ENCODE measurements at regions not wholly inside any gene's neighbourhood (a gene's known extent, or its start where the extent isn't known, plus 50 kb on each side); places are given as distances from the start of the nearest gene placed in this dataset.

DNA sequence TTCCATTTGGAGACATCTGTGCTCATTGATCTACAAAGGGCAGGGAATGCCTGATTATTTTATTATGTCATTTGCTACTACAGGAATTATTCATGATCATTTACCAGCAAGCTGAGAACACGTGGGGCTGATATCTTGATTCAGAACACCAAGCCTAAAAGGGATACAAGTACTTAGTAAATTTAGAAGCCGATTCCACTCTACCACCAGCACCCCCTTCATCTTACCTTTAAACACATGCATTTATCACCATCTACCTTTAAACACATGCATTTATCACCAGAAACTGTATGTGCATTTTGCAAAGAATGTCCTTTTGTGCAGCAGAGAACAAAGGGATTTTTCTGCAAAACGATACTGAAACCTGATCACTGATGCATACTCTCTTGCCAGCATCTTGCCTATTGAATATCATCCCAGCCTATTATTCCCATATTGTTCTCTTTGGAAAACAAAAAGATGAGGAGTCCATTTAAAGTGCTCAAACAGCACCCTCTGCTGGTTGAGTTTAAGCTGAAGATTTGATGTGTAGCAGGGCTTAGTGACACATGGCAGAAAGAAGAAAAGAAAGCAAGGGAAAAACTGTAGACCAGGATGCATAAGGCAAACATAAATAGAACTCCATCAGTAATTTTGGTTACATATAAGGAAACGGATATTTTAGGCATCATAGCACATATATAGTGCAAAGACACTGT is 132.6 kb upstream of the PLEKHG7 start:
- Histone ChIP-seq H3K27me3 (replicated peaks; ENCODE audit: control insufficient read depth, insufficient read depth, low read length, poor library complexity, severe bottlenecking) (no peaks in the 10 kb centered on the region), H3K4me3 (ENCODE audit: insufficient read depth, low read depth, low read length, poor library complexity, severe bottlenecking) (peak overlapping the region; percentile 21), H3K4me1 (ENCODE audit: control insufficient read depth, insufficient read depth, low read length, poor library complexity, severe bottlenecking) (no peaks in the 10 kb centered on the region), H3K9me3 (ENCODE audit: control insufficient read depth, low read length) (no peaks in the 10 kb centered on the region), H3K27ac (ENCODE audit: insufficient read depth, low read length, poor library complexity, severe bottlenecking) (peak overlapping the region; percentile 10), H3K36me3 (ENCODE audit: control insufficient read depth, insufficient read depth, low read length) (no peaks in the 10 kb centered on the region)
- DNase-seq: peak in 1 of 3 donors; percentile 30

DNA sequence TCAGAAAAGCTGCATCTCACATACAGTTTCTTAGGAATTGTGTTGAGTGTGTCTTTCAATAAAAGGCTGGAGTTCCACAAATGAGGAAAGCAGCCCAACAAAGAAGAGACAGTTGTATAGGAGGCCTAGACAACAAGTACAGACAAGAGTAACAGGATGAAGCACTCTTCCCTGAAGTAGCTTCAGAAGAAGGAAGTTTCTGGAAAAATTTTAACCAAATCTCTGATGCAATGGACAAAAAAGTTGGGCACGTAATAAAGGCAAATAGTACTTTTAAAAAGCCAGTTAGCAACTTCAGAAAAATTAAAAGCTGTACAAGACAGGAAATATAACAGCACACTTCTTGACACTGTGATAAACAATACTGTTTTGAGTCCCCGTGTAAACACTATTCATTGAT is 134.1 kb upstream of the PLEKHG7 start:
- H3K36me3 ChIP-seq (ENCODE audit: control insufficient read depth, insufficient read depth, low read length): no peaks in the 10 kb centered on the region
- no peaks in the 10 kb centered on the region for H3K9me3 ChIP-seq (ENCODE audit: control insufficient read depth, low read length)
- no peaks in the 10 kb centered on the region for H3K4me1 ChIP-seq (ENCODE audit: control insufficient read depth, insufficient read depth, low read length, poor library complexity, severe bottlenecking)
- no peaks in the 10 kb centered on the region for H3K27me3 ChIP-seq (replicated peaks; ENCODE audit: control insufficient read depth, insufficient read depth, low read length, poor library complexity, severe bottlenecking)
- no peak overlapping the region for H3K4me3 ChIP-seq (ENCODE audit: insufficient read depth, low read depth, low read length, poor library complexity, severe bottlenecking)
- DNase-seq: no peak
- no peak overlapping the region for H3K27ac ChIP-seq (ENCODE audit: insufficient read depth, low read length, poor library complexity, severe bottlenecking)

DNA sequence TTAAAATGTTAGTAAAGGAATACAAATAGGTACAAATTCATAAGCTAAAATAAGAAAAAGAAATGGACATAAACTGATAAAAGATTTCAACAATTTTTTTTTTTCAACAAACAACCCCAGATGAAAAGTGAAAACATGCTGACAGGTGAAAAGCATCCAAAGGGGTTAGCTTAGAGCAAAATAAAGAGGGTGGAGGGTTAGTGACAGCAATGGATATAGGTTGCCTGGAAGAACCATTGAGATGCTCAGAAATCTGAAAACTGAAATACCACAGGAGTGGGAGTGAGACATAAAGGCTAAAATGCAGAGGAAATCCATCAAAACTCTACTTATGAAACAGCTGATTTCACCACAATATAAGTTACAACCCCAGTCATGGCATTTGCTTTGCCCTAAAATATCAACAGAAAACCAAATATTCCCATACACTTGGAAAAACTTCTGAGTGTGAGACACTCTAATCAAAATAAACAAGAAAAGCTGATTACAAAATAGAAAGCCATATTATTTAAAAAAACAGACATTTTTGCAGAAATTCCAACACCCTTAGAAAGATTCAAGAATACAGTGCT is 136.3 kb upstream of the PLEKHG7 start:
- no peaks in the 10 kb centered on the region for H3K9me3 ChIP-seq (ENCODE audit: control insufficient read depth, low read length)
- DNase-seq: no peak
- no peaks in the 10 kb centered on the region for H3K4me1 ChIP-seq (ENCODE audit: control insufficient read depth, insufficient read depth, low read length, poor library complexity, severe bottlenecking)
- H3K4me3 ChIP-seq (ENCODE audit: insufficient read depth, low read depth, low read length, poor library complexity, severe bottlenecking): no peak overlapping the region
- H3K27me3 ChIP-seq (replicated peaks; ENCODE audit: control insufficient read depth, insufficient read depth, low read length, poor library complexity, severe bottlenecking): no peaks in the 10 kb centered on the region
- H3K27ac ChIP-seq (ENCODE audit: insufficient read depth, low read length, poor library complexity, severe bottlenecking): no peak overlapping the region
- no peaks in the 10 kb centered on the region for H3K36me3 ChIP-seq (ENCODE audit: control insufficient read depth, insufficient read depth, low read length)

DNA sequence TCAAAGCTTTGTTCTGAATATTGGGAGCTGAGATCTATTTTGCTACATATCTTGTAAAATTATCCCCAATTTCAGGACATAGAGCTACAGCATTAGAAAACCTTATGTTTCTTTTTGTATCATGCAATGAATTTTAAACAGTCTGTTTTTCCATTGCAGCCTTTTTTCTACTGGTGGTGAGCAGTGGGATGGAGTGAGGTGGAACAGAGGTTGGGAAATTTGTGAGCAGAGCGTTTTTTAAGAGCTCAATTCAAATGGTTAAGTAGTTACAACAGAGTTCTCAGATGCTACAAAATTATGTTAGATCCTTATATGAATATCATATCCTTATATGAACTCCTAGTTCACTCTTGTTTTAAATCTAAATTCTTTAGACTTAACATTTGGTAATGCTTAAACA is 139.0 kb upstream of the PLEKHG7 start:
- Histone ChIP-seq H3K36me3 (ENCODE audit: control insufficient read depth, insufficient read depth, low read length) (no peaks in the 10 kb centered on the region), H3K9me3 (ENCODE audit: control insufficient read depth, low read length) (no peaks in the 10 kb centered on the region), H3K27me3 (replicated peaks; ENCODE audit: control insufficient read depth, insufficient read depth, low read length, poor library complexity, severe bottlenecking) (no peaks in the 10 kb centered on the region), H3K4me3 (ENCODE audit: insufficient read depth, low read depth, low read length, poor library complexity, severe bottlenecking) (no peak overlapping the region), H3K4me1 (ENCODE audit: control insufficient read depth, insufficient read depth, low read length, poor library complexity, severe bottlenecking) (no peaks in the 10 kb centered on the region), H3K27ac (ENCODE audit: insufficient read depth, low read length, poor library complexity, severe bottlenecking) (no peak overlapping the region)
- no peak for DNase-seq

DNA sequence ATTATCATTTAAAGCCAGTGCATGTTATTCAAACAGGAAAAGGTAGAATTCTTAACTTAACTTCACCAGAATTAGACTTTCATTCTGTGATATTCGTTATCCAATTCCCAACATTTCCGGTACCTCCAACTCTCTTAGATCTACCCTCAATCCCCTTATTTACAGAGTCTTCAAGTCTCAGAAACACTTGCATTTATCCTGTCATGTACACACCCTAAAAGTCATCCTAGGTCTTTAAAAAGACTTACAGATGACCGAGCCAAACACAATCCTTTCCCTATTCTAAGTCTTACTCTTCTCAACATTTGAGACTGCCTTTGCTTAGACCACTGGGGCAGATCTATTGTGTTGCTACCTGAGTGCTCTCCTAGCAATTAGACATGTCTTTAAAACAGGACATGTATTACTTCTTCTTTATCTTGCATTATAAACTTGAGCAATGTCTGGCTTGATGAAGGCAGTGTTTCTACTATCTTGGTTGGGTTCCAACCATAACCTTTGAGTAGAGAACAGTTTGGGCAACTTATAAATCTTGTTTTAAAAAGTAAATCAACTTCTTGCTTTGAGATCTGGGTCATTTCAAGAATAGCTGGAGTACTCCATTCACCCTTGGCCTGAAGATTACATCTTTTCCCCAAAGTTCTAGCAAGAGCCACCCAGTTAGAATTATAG is 140.6 kb upstream of the PLEKHG7 start:
- Histone ChIP-seq H3K9me3 (ENCODE audit: control insufficient read depth, low read length) (no peaks in the 10 kb centered on the region), H3K4me3 (ENCODE audit: insufficient read depth, low read depth, low read length, poor library complexity, severe bottlenecking) (no peak overlapping the region), H3K36me3 (ENCODE audit: control insufficient read depth, insufficient read depth, low read length) (no peaks in the 10 kb centered on the region), H3K27me3 (replicated peaks; ENCODE audit: control insufficient read depth, insufficient read depth, low read length, poor library complexity, severe bottlenecking) (no peaks in the 10 kb centered on the region), H3K4me1 (ENCODE audit: control insufficient read depth, insufficient read depth, low read length, poor library complexity, severe bottlenecking) (peaks cover 2% of the 10 kb centered on the region), H3K27ac (ENCODE audit: insufficient read depth, low read length, poor library complexity, severe bottlenecking) (no peak overlapping the region)
- DNase-seq: no peak

DNA sequence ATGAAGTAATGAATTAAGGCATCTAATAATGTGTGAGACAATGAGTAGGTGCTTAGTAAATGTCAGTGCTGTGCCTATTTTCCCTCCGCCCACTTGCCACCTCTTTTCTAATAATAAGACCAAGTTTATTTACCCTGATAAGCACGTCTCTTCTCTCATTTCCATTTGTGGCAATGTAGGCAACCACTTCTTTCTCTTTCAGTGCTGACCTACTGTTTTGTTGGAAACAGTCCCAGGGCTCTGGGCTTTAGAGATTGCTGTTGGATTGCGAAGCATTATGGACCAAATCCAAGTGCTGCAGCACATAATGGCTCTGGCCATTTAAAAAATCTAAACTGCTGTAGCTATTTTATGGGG is 141.3 kb upstream of the PLEKHG7 start:
- H3K27me3 ChIP-seq (replicated peaks; ENCODE audit: control insufficient read depth, insufficient read depth, low read length, poor library complexity, severe bottlenecking): no peaks in the 10 kb centered on the region
- H3K9me3 ChIP-seq (ENCODE audit: control insufficient read depth, low read length): no peaks in the 10 kb centered on the region
- H3K36me3 ChIP-seq (ENCODE audit: control insufficient read depth, insufficient read depth, low read length): no peaks in the 10 kb centered on the region
- H3K27ac ChIP-seq (ENCODE audit: insufficient read depth, low read length, poor library complexity, severe bottlenecking): no peak overlapping the region
- DNase-seq: no peak
- H3K4me1 ChIP-seq (ENCODE audit: control insufficient read depth, insufficient read depth, low read length, poor library complexity, severe bottlenecking): peaks cover 9% of the 10 kb centered on the region
- no peak overlapping the region for H3K4me3 ChIP-seq (ENCODE audit: insufficient read depth, low read depth, low read length, poor library complexity, severe bottlenecking)

DNA sequence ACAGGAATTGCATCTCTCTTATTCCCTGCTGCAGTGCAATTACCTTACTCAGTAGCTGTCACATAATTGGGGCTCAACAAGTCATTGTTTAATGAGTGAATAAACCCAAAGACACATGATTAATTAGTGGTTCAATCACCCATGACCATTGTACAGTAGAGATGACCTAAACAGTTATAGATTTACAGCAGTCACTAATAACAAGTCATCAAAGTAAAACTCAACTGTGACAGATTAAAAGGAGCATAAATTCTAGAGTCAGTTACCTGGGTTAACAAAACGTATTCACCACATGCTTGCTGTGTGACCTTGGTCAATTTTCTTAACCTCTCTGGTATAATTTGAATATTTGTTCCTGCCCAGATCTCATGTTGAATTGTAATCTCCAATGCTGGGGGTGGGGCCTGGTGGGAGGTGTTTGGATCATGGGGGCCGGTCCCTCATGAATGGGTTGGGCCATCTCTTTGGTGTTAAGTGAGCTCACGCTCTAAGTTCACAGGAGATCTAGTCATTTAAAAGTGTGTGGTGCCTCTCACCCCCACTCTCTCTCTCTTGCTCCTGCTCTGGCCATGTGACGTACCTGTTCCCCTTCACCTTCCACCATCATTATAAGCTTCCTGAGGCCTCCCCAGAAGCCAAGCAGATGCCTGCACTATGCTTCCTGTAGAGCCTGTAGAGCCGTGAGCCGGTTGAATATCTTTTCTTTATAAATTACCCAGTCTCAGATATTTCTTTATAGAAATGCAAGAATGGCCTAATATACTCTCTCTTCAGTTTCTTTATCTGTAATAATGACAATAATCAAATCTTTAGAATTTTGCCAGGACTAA is 141.9 kb upstream of the PLEKHG7 start:
- Histone ChIP-seq H3K4me1 (ENCODE audit: control insufficient read depth, insufficient read depth, low read length, poor library complexity, severe bottlenecking) (peaks cover 10% of the 10 kb centered on the region), H3K27ac (ENCODE audit: insufficient read depth, low read length, poor library complexity, severe bottlenecking) (no peak overlapping the region), H3K36me3 (ENCODE audit: control insufficient read depth, insufficient read depth, low read length) (no peaks in the 10 kb centered on the region), H3K27me3 (replicated peaks; ENCODE audit: control insufficient read depth, insufficient read depth, low read length, poor library complexity, severe bottlenecking) (no peaks in the 10 kb centered on the region), H3K4me3 (ENCODE audit: insufficient read depth, low read depth, low read length, poor library complexity, severe bottlenecking) (no peak overlapping the region), H3K9me3 (ENCODE audit: control insufficient read depth, low read length) (no peaks in the 10 kb centered on the region)
- no peak for DNase-seq

DNA sequence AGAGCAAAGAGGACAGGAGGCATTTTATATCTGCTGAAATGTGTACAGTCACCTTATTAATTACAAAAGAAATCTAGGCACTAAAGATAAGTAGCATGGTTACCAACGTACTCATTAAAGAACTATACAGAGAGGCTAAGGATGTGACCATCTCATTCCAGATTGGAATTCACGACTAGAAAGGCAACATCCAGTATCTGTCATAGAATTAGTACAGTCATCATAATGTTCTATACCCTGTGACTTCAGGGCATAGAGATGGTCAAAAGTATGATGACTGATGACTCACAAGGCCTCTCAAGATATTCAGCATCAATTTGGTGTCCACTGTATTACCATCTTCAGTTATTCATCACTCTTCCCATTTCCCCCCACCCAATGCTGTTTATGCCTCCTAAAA is 144.0 kb upstream of the PLEKHG7 start:
- H3K27me3 ChIP-seq (replicated peaks; ENCODE audit: control insufficient read depth, insufficient read depth, low read length, poor library complexity, severe bottlenecking): no peaks in the 10 kb centered on the region
- no peak overlapping the region for H3K4me3 ChIP-seq (ENCODE audit: insufficient read depth, low read depth, low read length, poor library complexity, severe bottlenecking)
- H3K4me1 ChIP-seq (ENCODE audit: control insufficient read depth, insufficient read depth, low read length, poor library complexity, severe bottlenecking): peaks cover 10% of the 10 kb centered on the region
- H3K27ac ChIP-seq (ENCODE audit: insufficient read depth, low read length, poor library complexity, severe bottlenecking): no peak overlapping the region
- H3K36me3 ChIP-seq (ENCODE audit: control insufficient read depth, insufficient read depth, low read length): no peaks in the 10 kb centered on the region
- H3K9me3 ChIP-seq (ENCODE audit: control insufficient read depth, low read length): no peaks in the 10 kb centered on the region
- no peak for DNase-seq

DNA sequence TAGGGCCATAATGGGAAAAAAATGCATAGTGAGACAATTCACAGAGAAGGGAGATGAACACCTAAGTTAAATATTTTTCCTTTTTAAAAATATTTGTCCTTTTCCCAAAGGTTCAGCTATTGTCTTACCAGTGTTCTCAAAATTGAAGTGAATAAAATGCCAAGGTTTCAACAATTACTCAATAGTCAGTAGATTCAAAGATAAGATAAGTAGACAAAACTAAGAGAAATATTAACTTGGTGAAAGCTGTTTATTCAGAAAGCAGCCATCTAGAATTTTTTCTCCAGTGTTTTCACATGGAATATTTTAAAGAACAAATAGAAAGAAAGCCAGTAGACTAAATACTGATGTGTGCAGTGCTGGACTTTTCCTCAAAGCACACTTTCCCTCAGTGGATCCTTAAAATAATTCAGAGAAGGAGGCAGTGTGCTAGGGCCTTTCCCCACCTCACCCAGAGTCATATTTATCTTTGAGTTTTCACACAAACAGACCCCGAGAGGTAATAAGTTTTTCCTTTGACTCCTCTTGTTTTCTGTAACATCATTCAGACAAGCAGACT is 144.5 kb upstream of the PLEKHG7 start:
- Histone ChIP-seq H3K4me1 (ENCODE audit: control insufficient read depth, insufficient read depth, low read length, poor library complexity, severe bottlenecking) (peaks cover 10% of the 10 kb centered on the region), H3K36me3 (ENCODE audit: control insufficient read depth, insufficient read depth, low read length) (no peaks in the 10 kb centered on the region), H3K27ac (ENCODE audit: insufficient read depth, low read length, poor library complexity, severe bottlenecking) (no peak overlapping the region), H3K27me3 (replicated peaks; ENCODE audit: control insufficient read depth, insufficient read depth, low read length, poor library complexity, severe bottlenecking) (no peaks in the 10 kb centered on the region), H3K9me3 (ENCODE audit: control insufficient read depth, low read length) (no peaks in the 10 kb centered on the region), H3K4me3 (ENCODE audit: insufficient read depth, low read depth, low read length, poor library complexity, severe bottlenecking) (no peak overlapping the region)
- DNase-seq: no peak

DNA sequence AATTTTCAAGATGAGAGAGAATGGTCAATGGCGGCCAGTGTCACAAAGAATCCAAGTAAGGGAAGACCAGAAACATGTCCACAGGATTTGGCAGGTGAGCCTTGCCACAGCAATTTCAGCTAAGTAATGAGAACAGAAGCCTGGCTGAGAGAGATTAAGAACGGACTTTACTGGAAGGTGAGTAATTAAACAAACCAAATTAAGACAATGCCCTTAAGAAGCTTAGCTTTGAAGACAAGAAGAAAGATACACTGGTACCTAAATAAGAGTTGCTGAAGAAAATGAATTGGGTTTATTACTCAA is 145.4 kb upstream of the PLEKHG7 start:
- Histone ChIP-seq H3K4me1 (ENCODE audit: control insufficient read depth, insufficient read depth, low read length, poor library complexity, severe bottlenecking) (peaks cover 10% of the 10 kb centered on the region), H3K27me3 (replicated peaks; ENCODE audit: control insufficient read depth, insufficient read depth, low read length, poor library complexity, severe bottlenecking) (no peaks in the 10 kb centered on the region), H3K4me3 (ENCODE audit: insufficient read depth, low read depth, low read length, poor library complexity, severe bottlenecking) (no peak overlapping the region), H3K9me3 (ENCODE audit: control insufficient read depth, low read length) (no peaks in the 10 kb centered on the region), H3K36me3 (ENCODE audit: control insufficient read depth, insufficient read depth, low read length) (no peaks in the 10 kb centered on the region), H3K27ac (ENCODE audit: insufficient read depth, low read length, poor library complexity, severe bottlenecking) (no peak overlapping the region)
- DNase-seq: no peak

Measured in effector memory CD4-positive, alpha-beta T cell (primary cell).